Nephron progenitor cell (in vitro differentiated cells): ENCODE measurements at regions not wholly inside any gene's neighbourhood (a gene's known extent, or its start where the extent isn't known, plus 50 kb on each side); places are given as distances from the start of the nearest gene placed in this dataset.
A peak's percentile ranks its signal among the peaks of the same experiment; 100 is the strongest.

Experiments used
- DNase-seq: peaks from one replicate; pipeline ENCODE4 v3.0.0; 2021
- H3K27ac Mint-ChIP-seq: 2 replicates; pipeline ENCODE4 v1.8.0; 2021; ENCODE audit warnings: mild to moderate bottlenecking, moderate library complexity, mixed read lengths
- H3K27me3 Mint-ChIP-seq: 2 replicates; pipeline ENCODE4 v1.8.0; 2021; ENCODE audit warnings: mild to moderate bottlenecking, low read depth, mixed read lengths; ENCODE audit not compliant: poor library complexity
- H3K36me3 Mint-ChIP-seq: 2 replicates; pipeline ENCODE4 v1.8.0; 2021; ENCODE audit warnings: low read depth, mixed read lengths
- H3K4me1 Mint-ChIP-seq: 2 replicates; pipeline ENCODE4 v1.8.0; 2021; ENCODE audit warnings: mixed read lengths
- H3K4me3 Mint-ChIP-seq: 2 replicates; pipeline ENCODE4 v1.8.0; 2021; ENCODE audit warnings: mild to moderate bottlenecking, moderate library complexity, mixed read lengths
- H3K9me3 Mint-ChIP-seq: 2 replicates; pipeline ENCODE4 v1.8.0; 2021; ENCODE audit warnings: mild to moderate bottlenecking, moderate library complexity, mixed read lengths
- TF ChIP-seq, protein P1 (sequence below): fragments of 200-600 bp; sonication (generic); IDR thresholded peaks from 2 replicates; pipeline ENCODE4 v1.5.0; 2021; ENCODE audit warnings: antibody characterized with exemption

DNA sequence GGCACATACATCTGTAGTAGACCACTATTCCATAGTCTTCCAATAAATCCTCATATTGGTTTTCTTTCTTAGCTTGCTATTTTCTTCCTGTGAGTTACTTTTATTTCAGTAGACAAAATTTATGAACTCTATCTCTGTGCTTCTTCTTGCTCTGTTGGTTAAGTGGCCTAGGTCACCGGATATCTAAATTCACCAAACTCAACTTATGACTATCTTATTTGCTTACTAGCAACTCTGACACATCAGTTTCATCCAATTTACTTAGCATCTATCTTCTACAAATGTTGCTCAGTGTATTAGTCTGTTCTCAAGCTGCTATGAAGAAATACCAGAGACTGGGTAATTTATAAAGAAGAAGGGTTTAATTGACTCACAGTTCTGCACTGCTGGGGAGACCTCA, 432.5 kb upstream of the FSIP2 start:
- Mint-ChIP-seq H3K27ac (peak overlapping the region; percentile 21), H3K4me1 (no peaks in the 10 kb centered on the region), H3K4me3 (no peak overlapping the region), H3K9me3 (no peaks in the 10 kb centered on the region), H3K36me3 (no peaks in the 10 kb centered on the region), H3K27me3 (peaks cover 4% of the 10 kb centered on the region)
- no peak for DNase-seq
- TF ChIP-seq, protein P1, sequence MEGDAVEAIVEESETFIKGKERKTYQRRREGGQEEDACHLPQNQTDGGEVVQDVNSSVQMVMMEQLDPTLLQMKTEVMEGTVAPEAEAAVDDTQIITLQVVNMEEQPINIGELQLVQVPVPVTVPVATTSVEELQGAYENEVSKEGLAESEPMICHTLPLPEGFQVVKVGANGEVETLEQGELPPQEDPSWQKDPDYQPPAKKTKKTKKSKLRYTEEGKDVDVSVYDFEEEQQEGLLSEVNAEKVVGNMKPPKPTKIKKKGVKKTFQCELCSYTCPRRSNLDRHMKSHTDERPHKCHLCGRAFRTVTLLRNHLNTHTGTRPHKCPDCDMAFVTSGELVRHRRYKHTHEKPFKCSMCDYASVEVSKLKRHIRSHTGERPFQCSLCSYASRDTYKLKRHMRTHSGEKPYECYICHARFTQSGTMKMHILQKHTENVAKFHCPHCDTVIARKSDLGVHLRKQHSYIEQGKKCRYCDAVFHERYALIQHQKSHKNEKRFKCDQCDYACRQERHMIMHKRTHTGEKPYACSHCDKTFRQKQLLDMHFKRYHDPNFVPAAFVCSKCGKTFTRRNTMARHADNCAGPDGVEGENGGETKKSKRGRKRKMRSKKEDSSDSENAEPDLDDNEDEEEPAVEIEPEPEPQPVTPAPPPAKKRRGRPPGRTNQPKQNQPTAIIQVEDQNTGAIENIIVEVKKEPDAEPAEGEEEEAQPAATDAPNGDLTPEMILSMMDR, result no peak

DNA sequence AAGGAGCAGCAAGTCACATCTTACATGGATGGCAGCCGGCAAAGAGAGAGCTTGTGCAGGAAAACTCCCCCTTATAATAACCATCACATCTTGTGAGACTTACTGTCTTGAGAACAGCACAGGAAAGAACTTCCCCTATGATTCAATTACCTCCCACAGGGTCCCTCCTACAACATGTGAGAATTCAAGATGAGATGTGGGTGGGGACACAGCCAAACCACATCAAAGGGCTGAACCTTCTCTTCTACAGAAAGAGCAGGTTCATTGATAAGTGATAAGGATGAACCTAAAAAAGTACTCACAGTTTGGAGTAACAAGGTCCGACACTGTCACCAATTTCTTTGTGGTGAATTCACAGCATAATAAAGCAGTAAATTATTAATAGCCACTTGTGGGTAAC, 422.2 kb upstream of the FSIP2 start:
- Mint-ChIP-seq H3K27ac (no peak overlapping the region), H3K9me3 (no peaks in the 10 kb centered on the region), H3K4me3 (no peak overlapping the region), H3K27me3 (no peaks in the 10 kb centered on the region), H3K4me1 (no peaks in the 10 kb centered on the region), H3K36me3 (no peaks in the 10 kb centered on the region)
- no peak for DNase-seq
- TF ChIP-seq, protein P1, result no peak

- TF ChIP-seq, protein P1, result no peak
- Mint-ChIP-seq H3K4me3 (no peak overlapping the region), H3K9me3 (no peaks in the 10 kb centered on the region), H3K36me3 (no peaks in the 10 kb centered on the region), H3K27me3 (no peaks in the 10 kb centered on the region), H3K4me1 (no peaks in the 10 kb centered on the region), H3K27ac (no peak overlapping the region)
- no peak for DNase-seq
Observed at GRCh38 chr2:185318271-185318724, 420.3 kb upstream of the FSIP2 start.

DNA sequence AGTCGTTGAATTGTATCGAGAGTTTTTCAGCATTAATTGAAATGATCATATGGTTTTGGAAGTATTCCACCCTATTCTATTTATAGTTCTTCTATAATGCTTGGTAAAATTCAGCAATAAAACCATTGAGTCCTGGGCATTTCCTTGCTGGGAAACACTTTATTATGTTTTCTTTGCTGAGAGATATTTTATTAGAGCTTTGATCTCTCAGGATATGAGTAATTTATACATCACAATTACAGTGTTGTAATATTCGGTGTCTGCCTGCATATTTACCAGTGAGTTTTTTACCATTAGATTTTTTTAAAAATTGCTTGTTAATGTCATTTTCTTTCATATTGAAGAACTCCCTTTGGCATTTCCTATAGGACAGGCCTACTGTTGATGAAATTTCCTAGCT, 402.7 kb upstream of the FSIP2 start:
- no peaks in the 10 kb centered on the region for H3K4me1 Mint-ChIP-seq
- no peak for DNase-seq
- no peak overlapping the region for H3K27ac Mint-ChIP-seq
- no peaks in the 10 kb centered on the region for H3K27me3 Mint-ChIP-seq
- TF ChIP-seq, protein P1, result no peak
- peaks cover 3% of the 10 kb centered on the region for H3K9me3 Mint-ChIP-seq
- no peaks in the 10 kb centered on the region for H3K36me3 Mint-ChIP-seq
- no peak overlapping the region for H3K4me3 Mint-ChIP-seq

DNA sequence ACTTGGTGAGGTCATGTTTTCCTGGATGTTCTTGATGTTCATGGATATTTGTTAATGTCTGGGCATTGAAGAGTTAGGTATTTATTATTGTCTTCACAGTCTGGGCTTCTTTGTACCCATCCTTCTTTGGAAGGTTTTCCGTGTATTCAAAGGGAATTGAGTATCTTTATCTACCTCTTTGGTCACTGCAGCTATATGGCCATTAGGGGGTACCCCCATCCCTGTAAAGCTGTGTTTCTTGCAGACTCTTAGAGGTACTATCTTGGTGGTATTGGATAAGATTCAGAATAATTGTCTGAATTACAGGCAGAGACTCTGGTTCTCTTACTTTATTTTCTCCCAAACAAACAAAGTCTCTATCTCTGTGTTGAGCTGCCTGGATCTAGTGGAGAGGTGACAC, 401.6 kb upstream of the FSIP2 start:
- Mint-ChIP-seq H3K4me3 (no peak overlapping the region), H3K36me3 (no peaks in the 10 kb centered on the region), H3K27me3 (no peaks in the 10 kb centered on the region), H3K4me1 (no peaks in the 10 kb centered on the region), H3K27ac (no peak overlapping the region), H3K9me3 (peaks cover 3% of the 10 kb centered on the region)
- DNase-seq, result no peak
- TF ChIP-seq, protein P1, result peak; percentile 10

DNA sequence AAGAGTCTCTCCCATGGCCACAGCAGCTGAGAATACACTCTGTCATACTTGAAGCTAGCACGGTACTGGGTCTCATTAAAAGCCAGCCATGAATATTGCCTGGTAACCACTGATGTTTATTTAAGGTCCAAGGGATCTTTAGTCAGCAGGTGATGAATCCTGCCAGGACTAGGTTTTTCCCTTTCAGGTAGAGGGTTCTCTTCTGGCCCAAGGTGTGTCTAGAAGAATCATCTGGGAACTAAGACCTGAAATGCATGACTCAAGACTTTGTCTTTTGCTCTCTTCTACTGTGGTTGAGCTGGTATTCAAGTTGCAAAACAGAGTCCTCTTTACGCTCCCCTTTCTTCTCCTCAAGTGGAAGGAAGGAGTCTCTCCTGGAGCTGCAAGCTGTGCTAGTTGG, 400.5 kb upstream of the FSIP2 start:
- no peak for DNase-seq
- Mint-ChIP-seq H3K9me3 (peaks cover 3% of the 10 kb centered on the region), H3K27me3 (no peaks in the 10 kb centered on the region), H3K27ac (no peak overlapping the region), H3K36me3 (no peaks in the 10 kb centered on the region), H3K4me1 (no peaks in the 10 kb centered on the region), H3K4me3 (no peak overlapping the region)
- TF ChIP-seq, protein P1, result no peak
